ENCODE measurements at regions not wholly inside any gene's neighbourhood (a gene's known extent, or its start where the extent isn't known, plus 50 kb on each side); places are given as distances from the start of the nearest gene placed in this dataset.

DNA sequence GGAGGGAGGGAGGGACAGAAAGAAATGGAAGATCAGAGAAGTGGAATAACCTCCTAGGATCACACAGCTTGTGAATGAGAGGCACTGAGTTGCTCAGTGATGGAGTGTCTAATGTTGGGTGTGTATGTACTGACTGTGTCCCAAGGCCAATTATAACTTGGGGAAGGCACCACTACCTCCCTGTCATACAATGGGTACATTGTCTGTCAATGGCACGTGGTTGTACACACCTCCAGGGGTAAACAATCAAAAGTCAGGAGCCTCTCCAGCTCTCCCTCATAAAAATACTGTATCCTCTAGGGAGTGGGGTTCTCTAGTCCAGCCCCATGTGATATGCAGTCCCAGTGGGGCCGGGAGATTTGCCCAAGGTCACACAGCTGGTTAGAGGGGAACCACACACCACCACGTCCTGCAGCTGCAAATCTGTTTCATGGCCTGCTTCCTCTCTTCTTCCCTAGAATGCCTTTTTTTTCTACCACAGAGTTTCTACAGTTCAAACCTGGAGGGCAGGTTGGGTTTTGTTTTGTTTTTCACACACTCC lies 112.5 kb downstream of the SNX5 start (continued):
- peak; percentile 39 for TF ChIP-seq TBL1XR1 (IDR thresholded peaks at IDR 0.05; ENCODE audit: borderline replicate concordance, low read length, partially characterized antibody)
- TF ChIP-seq ZNF232 (CRISPR knock-in tag; IDR thresholded peaks at IDR 0.05; ENCODE audit: borderline replicate concordance) = no peak
- TF ChIP-seq ZNF570 (CRISPR knock-in tag; IDR thresholded peaks at IDR 0.05; ENCODE audit: borderline replicate concordance) = no peak
- TF ChIP-seq TRIM24 (CRISPR knock-in tag; IDR thresholded peaks at IDR 0.05) = no peak
- TF ChIP-seq, protein P1, sequence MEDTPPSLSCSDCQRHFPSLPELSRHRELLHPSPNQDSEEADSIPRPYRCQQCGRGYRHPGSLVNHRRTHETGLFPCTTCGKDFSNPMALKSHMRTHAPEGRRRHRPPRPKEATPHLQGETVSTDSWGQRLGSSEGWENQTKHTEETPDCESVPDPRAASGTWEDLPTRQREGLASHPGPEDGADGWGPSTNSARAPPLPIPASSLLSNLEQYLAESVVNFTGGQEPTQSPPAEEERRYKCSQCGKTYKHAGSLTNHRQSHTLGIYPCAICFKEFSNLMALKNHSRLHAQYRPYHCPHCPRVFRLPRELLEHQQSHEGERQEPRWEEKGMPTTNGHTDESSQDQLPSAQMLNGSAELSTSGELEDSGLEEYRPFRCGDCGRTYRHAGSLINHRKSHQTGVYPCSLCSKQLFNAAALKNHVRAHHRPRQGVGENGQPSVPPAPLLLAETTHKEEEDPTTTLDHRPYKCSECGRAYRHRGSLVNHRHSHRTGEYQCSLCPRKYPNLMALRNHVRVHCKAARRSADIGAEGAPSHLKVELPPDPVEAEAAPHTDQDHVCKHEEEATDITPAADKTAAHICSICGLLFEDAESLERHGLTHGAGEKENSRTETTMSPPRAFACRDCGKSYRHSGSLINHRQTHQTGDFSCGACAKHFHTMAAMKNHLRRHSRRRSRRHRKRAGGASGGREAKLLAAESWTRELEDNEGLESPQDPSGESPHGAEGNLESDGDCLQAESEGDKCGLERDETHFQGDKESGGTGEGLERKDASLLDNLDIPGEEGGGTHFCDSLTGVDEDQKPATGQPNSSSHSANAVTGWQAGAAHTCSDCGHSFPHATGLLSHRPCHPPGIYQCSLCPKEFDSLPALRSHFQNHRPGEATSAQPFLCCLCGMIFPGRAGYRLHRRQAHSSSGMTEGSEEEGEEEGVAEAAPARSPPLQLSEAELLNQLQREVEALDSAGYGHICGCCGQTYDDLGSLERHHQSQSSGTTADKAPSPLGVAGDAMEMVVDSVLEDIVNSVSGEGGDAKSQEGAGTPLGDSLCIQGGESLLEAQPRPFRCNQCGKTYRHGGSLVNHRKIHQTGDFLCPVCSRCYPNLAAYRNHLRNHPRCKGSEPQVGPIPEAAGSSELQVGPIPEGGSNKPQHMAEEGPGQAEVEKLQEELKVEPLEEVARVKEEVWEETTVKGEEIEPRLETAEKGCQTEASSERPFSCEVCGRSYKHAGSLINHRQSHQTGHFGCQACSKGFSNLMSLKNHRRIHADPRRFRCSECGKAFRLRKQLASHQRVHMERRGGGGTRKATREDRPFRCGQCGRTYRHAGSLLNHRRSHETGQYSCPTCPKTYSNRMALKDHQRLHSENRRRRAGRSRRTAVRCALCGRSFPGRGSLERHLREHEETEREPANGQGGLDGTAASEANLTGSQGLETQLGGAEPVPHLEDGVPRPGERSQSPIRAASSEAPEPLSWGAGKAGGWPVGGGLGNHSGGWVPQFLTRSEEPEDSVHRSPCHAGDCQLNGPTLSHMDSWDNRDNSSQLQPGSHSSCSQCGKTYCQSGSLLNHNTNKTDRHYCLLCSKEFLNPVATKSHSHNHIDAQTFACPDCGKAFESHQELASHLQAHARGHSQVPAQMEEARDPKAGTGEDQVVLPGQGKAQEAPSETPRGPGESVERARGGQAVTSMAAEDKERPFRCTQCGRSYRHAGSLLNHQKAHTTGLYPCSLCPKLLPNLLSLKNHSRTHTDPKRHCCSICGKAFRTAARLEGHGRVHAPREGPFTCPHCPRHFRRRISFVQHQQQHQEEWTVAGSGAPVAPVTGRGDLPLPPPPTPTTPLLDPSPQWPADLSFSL (CRISPR knock-in tag; IDR thresholded peaks at IDR 0.05) = 0 out of 2 replicates have a peak, but pooled peaks have one; percentile 66
- TF ChIP-seq, protein P2, sequence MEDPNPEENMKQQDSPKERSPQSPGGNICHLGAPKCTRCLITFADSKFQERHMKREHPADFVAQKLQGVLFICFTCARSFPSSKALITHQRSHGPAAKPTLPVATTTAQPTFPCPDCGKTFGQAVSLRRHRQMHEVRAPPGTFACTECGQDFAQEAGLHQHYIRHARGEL (CRISPR knock-in tag; IDR thresholded peaks at IDR 0.05) = no peak
- TF ChIP-seq ZNF891 (CRISPR knock-in tag; IDR thresholded peaks at IDR 0.05) = no peak
- no peak for TF ChIP-seq PHF8 (CRISPR knock-in tag; IDR thresholded peaks at IDR 0.05)
- TF ChIP-seq SALL2 (CRISPR knock-in tag; IDR thresholded peaks at IDR 0.05) = peak; percentile 59; the same call in 1 of the 2 replicates
- TF ChIP-seq MEF2D (CRISPR knock-in tag; IDR thresholded peaks at IDR 0.05) = peak; percentile 61; the same call in 1 of the 2 replicates
- peak; percentile 29; the same call in 1 of the 2 replicates for TF ChIP-seq ZNF564 (CRISPR knock-in tag; IDR thresholded peaks at IDR 0.05)
- TF ChIP-seq, protein P3, sequence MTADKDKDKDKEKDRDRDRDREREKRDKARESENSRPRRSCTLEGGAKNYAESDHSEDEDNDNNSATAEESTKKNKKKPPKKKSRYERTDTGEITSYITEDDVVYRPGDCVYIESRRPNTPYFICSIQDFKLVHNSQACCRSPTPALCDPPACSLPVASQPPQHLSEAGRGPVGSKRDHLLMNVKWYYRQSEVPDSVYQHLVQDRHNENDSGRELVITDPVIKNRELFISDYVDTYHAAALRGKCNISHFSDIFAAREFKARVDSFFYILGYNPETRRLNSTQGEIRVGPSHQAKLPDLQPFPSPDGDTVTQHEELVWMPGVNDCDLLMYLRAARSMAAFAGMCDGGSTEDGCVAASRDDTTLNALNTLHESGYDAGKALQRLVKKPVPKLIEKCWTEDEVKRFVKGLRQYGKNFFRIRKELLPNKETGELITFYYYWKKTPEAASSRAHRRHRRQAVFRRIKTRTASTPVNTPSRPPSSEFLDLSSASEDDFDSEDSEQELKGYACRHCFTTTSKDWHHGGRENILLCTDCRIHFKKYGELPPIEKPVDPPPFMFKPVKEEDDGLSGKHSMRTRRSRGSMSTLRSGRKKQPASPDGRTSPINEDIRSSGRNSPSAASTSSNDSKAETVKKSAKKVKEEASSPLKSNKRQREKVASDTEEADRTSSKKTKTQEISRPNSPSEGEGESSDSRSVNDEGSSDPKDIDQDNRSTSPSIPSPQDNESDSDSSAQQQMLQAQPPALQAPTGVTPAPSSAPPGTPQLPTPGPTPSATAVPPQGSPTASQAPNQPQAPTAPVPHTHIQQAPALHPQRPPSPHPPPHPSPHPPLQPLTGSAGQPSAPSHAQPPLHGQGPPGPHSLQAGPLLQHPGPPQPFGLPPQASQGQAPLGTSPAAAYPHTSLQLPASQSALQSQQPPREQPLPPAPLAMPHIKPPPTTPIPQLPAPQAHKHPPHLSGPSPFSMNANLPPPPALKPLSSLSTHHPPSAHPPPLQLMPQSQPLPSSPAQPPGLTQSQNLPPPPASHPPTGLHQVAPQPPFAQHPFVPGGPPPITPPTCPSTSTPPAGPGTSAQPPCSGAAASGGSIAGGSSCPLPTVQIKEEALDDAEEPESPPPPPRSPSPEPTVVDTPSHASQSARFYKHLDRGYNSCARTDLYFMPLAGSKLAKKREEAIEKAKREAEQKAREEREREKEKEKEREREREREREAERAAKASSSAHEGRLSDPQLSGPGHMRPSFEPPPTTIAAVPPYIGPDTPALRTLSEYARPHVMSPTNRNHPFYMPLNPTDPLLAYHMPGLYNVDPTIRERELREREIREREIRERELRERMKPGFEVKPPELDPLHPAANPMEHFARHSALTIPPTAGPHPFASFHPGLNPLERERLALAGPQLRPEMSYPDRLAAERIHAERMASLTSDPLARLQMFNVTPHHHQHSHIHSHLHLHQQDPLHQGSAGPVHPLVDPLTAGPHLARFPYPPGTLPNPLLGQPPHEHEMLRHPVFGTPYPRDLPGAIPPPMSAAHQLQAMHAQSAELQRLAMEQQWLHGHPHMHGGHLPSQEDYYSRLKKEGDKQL (CRISPR knock-in tag; IDR thresholded peaks at IDR 0.05; ENCODE audit: low read depth) = peak; percentile 37; the same call in 1 of the 2 replicates
- TF ChIP-seq, protein P4, sequence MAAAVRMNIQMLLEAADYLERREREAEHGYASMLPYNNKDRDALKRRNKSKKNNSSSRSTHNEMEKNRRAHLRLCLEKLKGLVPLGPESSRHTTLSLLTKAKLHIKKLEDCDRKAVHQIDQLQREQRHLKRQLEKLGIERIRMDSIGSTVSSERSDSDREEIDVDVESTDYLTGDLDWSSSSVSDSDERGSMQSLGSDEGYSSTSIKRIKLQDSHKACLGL (CRISPR knock-in tag; IDR thresholded peaks at IDR 0.05) = no peak; the same call in 1 of the 2 replicates
- TF ChIP-seq, protein P5, sequence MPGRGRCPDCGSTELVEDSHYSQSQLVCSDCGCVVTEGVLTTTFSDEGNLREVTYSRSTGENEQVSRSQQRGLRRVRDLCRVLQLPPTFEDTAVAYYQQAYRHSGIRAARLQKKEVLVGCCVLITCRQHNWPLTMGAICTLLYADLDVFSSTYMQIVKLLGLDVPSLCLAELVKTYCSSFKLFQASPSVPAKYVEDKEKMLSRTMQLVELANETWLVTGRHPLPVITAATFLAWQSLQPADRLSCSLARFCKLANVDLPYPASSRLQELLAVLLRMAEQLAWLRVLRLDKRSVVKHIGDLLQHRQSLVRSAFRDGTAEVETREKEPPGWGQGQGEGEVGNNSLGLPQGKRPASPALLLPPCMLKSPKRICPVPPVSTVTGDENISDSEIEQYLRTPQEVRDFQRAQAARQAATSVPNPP (CRISPR knock-in tag; IDR thresholded peaks at IDR 0.05) = no peak
- TF ChIP-seq ARNT2 (CRISPR knock-in tag; IDR thresholded peaks at IDR 0.05; ENCODE audit: low read depth) = no peak
- TF ChIP-seq ZNF598 (CRISPR knock-in tag; IDR thresholded peaks at IDR 0.05; ENCODE audit: borderline replicate concordance) = no peak

All from HepG2 (cell line).